Stimulated activated CD4-positive, alpha-beta T cell treated with anti-CD3 and anti-CD28 coated beads, Interleukin-12 subunit alpha, Interleukin-12 subunit beta, amount 100 ng/mL, for 48 hours (primary cell): ENCODE measurements at regions not wholly inside any gene's neighbourhood (a gene's known extent, or its start where the extent isn't known, plus 50 kb on each side); places are given as distances from the start of the nearest gene placed in this dataset.
A peak's percentile ranks its signal among the peaks of the same experiment; 100 is the strongest.

Experiments used
- DNase-seq, 3 donors: peaks; one replicate each; pipeline ENCODE4 v3.0.0-alpha.2; 2020; ENCODE audit warnings: low read depth in 2 of 3, low spot score in 1 of 3

GRCh38 chr2:12164689-12165088 lies 418.3 kb downstream of the LPIN1 start:
- DNase-seq: no peak

- DNase-seq: no peak
These were observed 421.3 kb downstream of the LPIN1 start for GRCh38 chr2:12167525-12168317.

- no peak for DNase-seq
These were observed 421.9 kb downstream of the LPIN1 start for GRCh38 chr2:12168354-12168753.

GRCh38 chr2:12168791-12169388 lies 422.5 kb downstream of the LPIN1 start:
- no peak for DNase-seq

GRCh38 chr2:12169721-12170120 lies 423.3 kb downstream of the LPIN1 start:
- peak in 2 of 3 donors; percentile 12 to 16 for DNase-seq

- DNase-seq: no peak
These were observed 423.7 kb downstream of the LPIN1 start for GRCh38 chr2:12170121-12170520.

- DNase-seq: no peak
These were observed 427.0 kb downstream of the LPIN1 start for GRCh38 chr2:12173271-12173942.

GRCh38 chr2:12173943-12174340 lies 427.5 kb downstream of the LPIN1 start:
- no peak for DNase-seq

GRCh38 chr2:12175323-12175722 lies 428.9 kb downstream of the LPIN1 start:
- DNase-seq: no peak

GRCh38 chr2:12176623-12177454 lies 430.4 kb downstream of the LPIN1 start:
- no peak for DNase-seq

GRCh38 chr2:12177455-12178288 lies 431.2 kb downstream of the LPIN1 start:
- no peak for DNase-seq

GRCh38 chr2:12178289-12179080 lies 432.1 kb downstream of the LPIN1 start:
- no peak for DNase-seq

GRCh38 chr2:12180031-12180430 lies 433.6 kb downstream of the LPIN1 start:
- no peak for DNase-seq

- no peak for DNase-seq
These were observed 436.7 kb downstream of the LPIN1 start for GRCh38 chr2:12183032-12183645.

- no peak for DNase-seq
These were observed 446.3 kb downstream of the LPIN1 start for GRCh38 chr2:12192762-12193161.

GRCh38 chr2:12194968-12195367 lies 448.5 kb downstream of the LPIN1 start:
- no peak for DNase-seq

- no peak for DNase-seq
These were observed 450.1 kb downstream of the LPIN1 start for GRCh38 chr2:12196495-12196894.

- DNase-seq: no peak
These were observed 450.7 kb downstream of the LPIN1 start for GRCh38 chr2:12197133-12197532.

- DNase-seq: no peak
These were observed 453.2 kb downstream of the LPIN1 start for GRCh38 chr2:12199491-12200211.
